ENCODE measurements at regions not wholly inside any gene's neighbourhood (a gene's known extent, or its start where the extent isn't known, plus 50 kb on each side); places are given as distances from the start of the nearest gene placed in this dataset.

- H3K36me3 ChIP-seq (ENCODE audit: control insufficient read depth, insufficient read depth, low read length) = no peaks in the 10 kb centered on the region
- FAIRE-seq = peak; percentile 89
- no peak overlapping the region for H3K4me3 ChIP-seq (ENCODE audit: low read depth, low read length)
- DNase-seq (ENCODE audit: low read depth) = no peak
- H3K27me3 ChIP-seq (ENCODE audit: control insufficient read depth, insufficient read depth, low read length) = no peaks in the 10 kb centered on the region
- TF ChIP-seq CTCF (IDR thresholded peaks at IDR 0.05; ENCODE audit: insufficient read depth, low read length, severe bottlenecking) = no peak
These were observed 328.7 kb downstream of the SIPA1L2 start for GRCh38 chr1:232301246-232301645.

GRCh38 chr1:232300466-232300865 lies 329.5 kb downstream of the SIPA1L2 start:
- FAIRE-seq (no peak), DNase-seq (ENCODE audit: low read depth) (no peak)
- H3K4me3 ChIP-seq (ENCODE audit: low read depth, low read length) = no peak overlapping the region
- TF ChIP-seq CTCF (IDR thresholded peaks at IDR 0.05; ENCODE audit: insufficient read depth, low read length, severe bottlenecking) = no peak
- H3K36me3 ChIP-seq (ENCODE audit: control insufficient read depth, insufficient read depth, low read length) = no peaks in the 10 kb centered on the region
- no peaks in the 10 kb centered on the region for H3K27me3 ChIP-seq (ENCODE audit: control insufficient read depth, insufficient read depth, low read length)

- Histone ChIP-seq H3K36me3 (ENCODE audit: control insufficient read depth, insufficient read depth, low read length) (no peaks in the 10 kb centered on the region), H3K27me3 (ENCODE audit: control insufficient read depth, insufficient read depth, low read length) (no peaks in the 10 kb centered on the region), H3K4me3 (ENCODE audit: low read depth, low read length) (no peak overlapping the region)
- DNase-seq (ENCODE audit: low read depth) (no peak), FAIRE-seq (no peak)
- no peak for TF ChIP-seq CTCF (IDR thresholded peaks at IDR 0.05; ENCODE audit: insufficient read depth, low read length, severe bottlenecking)
These were observed 333.5 kb downstream of the SIPA1L2 start for GRCh38 chr1:232296461-232296860.

GRCh38 chr1:232293361-232293760 lies 336.6 kb downstream of the SIPA1L2 start:
- H3K36me3 ChIP-seq (ENCODE audit: control insufficient read depth, insufficient read depth, low read length) = no peaks in the 10 kb centered on the region
- TF ChIP-seq CTCF (IDR thresholded peaks at IDR 0.05; ENCODE audit: insufficient read depth, low read length, severe bottlenecking) = no peak
- DNase-seq (ENCODE audit: low read depth) (peak; percentile 76), FAIRE-seq (no peak)
- H3K27me3 ChIP-seq (ENCODE audit: control insufficient read depth, insufficient read depth, low read length) = no peaks in the 10 kb centered on the region
- no peak overlapping the region for H3K4me3 ChIP-seq (ENCODE audit: low read depth, low read length)

- Histone ChIP-seq H3K4me3 (ENCODE audit: low read depth, low read length) (no peak overlapping the region), H3K27me3 (ENCODE audit: control insufficient read depth, insufficient read depth, low read length) (no peaks in the 10 kb centered on the region), H3K36me3 (ENCODE audit: control insufficient read depth, insufficient read depth, low read length) (no peaks in the 10 kb centered on the region)
- no peak for TF ChIP-seq CTCF (IDR thresholded peaks at IDR 0.05; ENCODE audit: insufficient read depth, low read length, severe bottlenecking)
- DNase-seq (ENCODE audit: low read depth) = peak; percentile 84
- peak; percentile 99 for FAIRE-seq
These were observed 337.1 kb downstream of the SIPA1L2 start for GRCh38 chr1:232292818-232293217.

- no peak for TF ChIP-seq CTCF (IDR thresholded peaks at IDR 0.05; ENCODE audit: insufficient read depth, low read length, severe bottlenecking)
- DNase-seq (ENCODE audit: low read depth) (no peak), FAIRE-seq (no peak)
- Histone ChIP-seq H3K27me3 (ENCODE audit: control insufficient read depth, insufficient read depth, low read length) (no peaks in the 10 kb centered on the region), H3K4me3 (ENCODE audit: low read depth, low read length) (no peak overlapping the region), H3K36me3 (ENCODE audit: control insufficient read depth, insufficient read depth, low read length) (no peaks in the 10 kb centered on the region)
These were observed 337.7 kb downstream of the SIPA1L2 start for GRCh38 chr1:232292239-232292638.
